Renal pelvis (tissue), 1 donor: ENCODE measurements at regions not wholly inside any gene's neighbourhood (a gene's known extent, or its start where the extent isn't known, plus 50 kb on each side); places are given as distances from the start of the nearest gene placed in this dataset.

Experiments
- DNase-seq: peaks from one replicate; pipeline ENCODE4 v3.0.0-alpha.2; 2013

DNA sequence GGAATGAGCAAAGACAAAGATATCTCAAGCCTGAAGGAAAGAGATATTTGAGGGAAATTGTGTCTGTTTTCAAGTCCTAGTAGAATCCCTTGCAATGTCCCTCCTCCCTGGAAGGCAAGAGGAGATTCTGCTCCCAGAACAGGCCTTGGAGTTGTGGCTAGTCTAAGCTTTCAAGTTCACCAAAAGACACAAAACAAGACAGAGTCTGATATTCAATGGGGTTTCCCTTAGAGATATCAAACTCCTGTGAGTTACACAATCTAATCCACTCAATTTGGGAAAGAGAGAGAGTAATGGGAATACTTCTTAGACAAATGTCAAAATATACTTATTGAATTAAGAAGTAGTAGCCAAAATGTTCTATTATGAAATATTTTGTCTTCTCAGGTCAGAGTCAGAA, 162.8 kb upstream of the ADAMTS5 start:
- no peak for DNase-seq

DNA sequence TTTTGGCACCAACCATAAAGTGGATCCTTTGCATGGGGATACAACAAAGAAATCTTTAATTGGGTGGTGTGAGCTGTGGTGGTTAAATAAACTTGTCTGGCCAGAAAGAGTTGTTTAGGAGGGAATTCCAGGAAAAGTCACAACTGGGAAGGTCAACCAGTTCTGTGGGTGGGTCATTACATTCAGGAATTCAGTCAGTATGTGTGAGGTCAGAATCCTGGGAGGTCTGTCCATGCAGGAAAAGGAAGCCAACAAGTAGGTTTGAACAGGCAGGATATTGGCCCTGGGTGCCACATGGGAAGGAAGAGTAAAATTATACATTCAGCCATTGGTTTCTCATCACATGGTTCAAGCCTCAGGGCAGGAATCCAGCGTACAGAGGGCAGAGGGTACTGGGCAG, 162.3 kb upstream of the ADAMTS5 start:
- no peak for DNase-seq

DNA sequence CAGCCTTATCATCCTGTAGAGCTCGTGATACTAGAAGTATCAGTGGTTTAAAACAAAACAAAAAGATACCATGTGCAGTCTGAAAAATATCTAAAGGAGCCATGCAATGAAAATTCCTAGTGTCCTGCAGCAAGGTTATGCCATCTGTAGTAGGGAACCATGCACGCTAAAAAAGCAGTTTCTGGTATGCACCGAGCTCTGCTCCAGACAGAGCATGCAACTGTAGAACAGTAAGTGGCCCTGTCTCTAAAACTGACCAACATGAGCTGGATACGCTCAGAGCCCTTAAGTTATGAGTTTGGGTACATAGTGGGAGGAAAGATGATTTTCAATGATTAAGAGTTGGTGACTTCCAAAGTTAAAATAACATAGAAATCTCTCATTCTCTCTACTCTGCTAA, 159.3 kb upstream of the ADAMTS5 start:
- DNase-seq, result no peak

DNA sequence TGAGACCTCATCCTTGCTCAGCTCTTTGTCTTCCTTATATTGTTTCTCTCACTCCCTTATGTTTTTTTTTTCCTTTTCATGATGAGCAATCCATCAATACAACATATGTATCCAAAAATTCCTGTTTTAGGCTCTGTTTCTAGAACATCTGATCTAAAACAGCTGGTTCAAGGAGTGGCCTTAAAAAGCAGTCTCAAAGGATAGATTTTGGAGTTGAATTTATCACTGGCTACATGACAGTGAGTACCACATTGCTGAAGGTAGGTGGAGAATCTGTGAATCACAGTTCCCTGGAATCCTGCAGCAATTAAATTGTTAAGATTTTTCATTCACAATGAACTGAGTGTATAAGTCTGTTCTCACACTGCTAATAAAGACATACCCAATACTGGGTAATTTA, 155.8 kb upstream of the ADAMTS5 start:
- no peak for DNase-seq

DNA sequence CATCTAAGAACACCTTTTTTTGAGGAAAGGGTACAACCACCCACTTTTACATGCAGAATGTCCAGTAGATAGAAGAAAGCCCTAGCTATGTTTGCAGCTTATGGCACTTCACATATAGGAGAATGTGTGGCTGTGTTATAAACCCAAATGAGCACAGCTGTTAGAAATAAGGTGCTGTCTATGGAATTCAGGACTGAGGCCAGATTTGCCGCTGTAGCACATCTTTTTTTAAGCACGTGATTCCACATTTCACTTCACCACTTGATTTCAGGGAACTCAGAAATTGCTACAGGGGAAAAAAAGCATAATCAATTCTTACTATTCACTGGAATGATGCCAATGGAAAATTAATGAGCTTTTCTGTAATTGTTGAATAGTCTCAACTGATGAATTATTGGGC, 147.2 kb upstream of the ADAMTS5 start:
- no peak for DNase-seq

DNA sequence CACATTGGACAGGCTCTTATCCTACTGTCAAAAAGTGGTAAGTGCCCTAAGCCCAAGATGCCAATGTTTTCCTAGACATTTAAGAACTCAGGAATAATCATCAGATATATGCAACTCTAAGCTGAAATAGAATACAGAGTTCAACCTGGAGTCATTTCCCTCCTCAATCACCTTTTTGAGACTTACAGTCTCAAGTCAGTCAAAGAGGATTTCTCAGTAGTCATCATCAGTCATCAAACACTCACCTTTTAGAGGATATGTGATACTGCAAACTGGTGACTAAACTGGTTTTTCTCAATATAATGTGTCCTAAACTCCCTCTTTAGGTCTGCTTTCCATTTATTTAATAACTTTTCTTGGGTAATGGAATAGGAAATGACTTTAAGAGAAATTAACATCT, 145.3 kb upstream of the ADAMTS5 start:
- no peak for DNase-seq

DNA sequence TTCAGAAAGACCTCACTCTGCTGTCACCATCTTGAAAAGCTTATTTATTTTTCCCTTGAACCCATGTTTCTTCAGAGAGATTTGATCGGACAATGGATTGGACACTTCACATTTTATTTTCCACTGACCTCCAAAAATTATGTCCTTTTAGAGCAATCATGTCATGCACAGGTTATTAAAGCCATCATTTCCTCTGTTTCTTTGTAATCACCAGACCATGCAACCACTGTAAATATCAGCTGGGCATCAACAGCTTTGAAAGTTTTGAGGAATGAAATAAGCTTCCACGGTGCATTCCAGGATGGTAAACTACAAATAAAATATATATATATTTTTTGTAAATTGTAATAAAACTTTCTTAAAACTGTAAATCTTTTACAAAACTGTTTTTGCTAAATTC, 144.1 kb upstream of the ADAMTS5 start:
- DNase-seq, result no peak

DNA sequence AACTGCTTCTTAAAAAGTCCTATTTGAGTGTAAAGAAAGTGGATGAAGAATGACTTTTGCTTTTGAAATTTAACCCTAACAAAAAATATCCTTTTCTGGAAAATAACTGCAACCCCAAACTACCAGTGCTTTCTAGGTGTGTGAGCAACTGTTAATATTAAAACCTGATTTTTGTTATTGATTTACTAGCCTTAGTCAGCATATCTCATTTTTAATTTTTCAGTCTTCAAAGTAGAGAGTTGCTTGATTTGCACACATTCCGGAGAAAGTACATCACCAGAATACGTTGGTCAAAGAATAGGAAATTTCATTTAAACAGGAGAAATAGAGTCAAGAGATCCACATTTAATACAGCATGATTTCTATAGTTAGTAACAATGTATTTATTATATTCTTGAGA, 141.8 kb upstream of the ADAMTS5 start:
- DNase-seq, result no peak

DNA sequence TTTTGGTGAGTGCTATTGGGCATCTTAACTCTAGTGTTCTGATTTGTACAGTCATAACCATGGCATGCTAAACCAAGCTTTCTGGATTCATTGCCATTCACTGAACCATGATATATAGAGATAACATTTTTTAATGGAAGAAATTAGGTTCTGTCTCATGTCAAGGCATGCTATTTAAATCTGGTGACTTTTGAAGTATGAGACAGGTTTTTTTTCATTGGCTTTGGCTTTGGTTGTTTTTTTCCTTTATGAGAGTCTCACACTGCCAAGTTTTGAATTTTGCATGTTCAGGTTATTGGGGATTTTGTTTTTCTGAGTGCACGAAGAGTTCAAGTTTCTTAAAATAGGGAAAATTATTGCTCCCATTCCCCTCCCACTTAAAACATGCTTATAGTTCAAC, 141.3 kb upstream of the ADAMTS5 start:
- DNase-seq, result no peak

DNA sequence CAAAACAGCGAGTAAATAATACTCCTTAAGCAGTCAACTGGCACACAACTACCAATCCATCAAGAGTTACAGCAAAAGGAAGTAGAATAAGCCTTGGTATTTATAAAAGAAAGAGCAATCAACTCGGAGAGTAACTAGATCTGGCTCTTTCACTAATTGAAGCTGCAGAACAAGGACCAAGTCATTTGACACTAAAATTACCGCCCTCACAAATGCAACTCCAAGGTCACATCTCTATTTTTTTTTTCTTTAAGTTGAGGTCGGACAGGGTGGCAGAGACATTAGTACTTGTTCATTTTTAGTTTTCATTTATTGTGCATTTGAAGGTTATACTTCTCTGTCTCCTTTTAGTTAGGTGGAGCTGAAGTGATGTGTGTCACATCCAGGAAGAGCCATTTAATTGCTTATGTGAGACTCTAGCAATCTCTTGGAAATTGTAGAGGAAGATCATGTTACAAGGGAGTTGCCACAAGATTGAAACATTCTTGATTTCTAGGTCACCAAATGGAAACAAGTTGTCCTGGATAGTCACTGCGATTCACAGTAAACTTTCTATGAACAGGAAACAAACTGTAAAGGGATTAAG, 138.1 kb upstream of the ADAMTS5 start:
- DNase-seq, result peak; percentile 75

DNA sequence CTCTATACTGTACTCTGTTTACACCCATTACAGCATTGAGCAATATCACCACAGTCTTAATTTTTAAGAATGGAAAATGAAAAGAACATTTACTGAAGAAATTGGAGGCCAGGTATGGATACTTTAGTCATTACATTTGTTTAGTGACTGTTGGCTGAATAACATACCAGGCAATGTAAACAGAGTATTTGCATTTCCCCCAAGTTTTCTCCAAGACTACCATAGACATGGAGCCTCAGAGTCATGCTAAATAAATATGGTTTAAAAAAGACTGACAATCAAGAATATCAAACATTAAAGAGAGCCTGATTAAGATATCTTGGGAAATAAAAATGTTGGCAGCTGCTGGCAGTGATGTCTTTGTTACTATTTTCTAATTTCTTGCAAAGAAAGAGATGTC, 136.9 kb upstream of the ADAMTS5 start:
- DNase-seq, result no peak

DNA sequence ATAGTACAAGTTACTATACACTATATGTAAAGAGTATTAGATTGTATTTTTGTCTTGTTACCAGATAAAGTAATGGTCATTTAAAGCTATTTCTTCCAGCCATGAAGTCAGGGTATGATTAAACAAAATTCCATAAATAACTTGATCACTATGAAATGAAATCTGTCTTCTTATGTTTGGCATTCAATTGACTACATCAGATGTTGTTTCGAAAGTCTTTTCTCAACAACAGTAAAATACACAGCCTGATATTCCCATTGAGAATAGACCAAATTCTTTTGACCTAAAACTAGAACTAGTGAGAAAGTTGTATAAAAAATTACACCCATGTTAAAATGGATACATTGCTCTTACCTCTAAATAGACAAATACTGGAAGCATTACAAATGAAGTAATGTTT, 134.6 kb upstream of the ADAMTS5 start:
- no peak for DNase-seq

DNA sequence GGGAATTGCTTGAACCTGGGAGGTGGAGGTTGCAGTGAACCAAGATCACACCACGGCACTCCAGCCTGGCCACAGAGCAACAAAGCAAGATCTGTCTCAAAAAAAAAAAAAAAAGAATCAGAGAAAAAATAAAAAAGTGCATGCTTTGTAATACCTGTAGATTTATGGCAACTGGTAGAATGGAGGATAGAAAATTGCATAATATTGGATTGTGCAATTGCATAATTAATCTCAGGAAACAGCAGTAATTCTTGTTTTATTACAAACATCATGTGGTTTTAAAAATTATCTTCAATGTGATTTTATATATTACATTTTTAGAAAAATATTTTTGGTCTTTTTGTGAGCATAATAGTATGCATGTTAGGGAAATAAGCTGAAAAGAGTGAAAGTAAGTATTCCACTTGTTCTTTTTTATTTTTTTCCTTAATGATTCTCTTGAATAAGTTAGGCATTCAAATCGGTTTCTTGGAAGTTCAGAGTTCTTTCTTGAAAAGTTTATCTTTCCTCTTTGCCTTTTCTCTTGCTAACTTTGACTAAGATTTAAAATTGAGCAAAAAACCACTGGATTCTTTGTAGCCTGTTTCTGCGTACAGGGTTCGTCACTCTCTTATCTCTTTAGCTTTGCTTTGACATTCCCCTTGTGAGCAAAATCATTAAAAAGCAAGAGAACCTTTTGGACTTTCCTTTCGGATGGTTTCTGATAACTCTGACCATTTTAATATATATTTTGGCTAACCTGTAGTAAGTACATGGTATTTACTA, 127.5 kb upstream of the ADAMTS5 start:
- DNase-seq, result no peak

DNA sequence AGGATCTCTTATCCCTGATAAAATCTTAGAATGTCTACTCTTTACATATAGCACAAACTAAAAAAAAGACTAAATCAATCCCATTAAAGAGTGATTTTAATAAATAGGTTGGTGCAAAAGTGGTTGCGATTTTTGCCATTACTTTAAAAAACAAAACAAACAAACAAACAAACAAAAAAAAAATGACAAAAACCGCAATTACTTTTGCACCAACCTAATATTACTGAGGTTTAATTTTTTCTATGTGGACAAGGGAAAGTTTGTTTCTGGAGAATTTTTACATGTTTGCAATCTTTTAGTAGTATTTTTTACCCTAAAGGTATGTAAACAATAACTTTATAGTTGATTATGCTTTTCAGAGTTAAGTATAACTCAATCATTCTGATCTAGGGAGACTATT, 119.7 kb upstream of the ADAMTS5 start:
- DNase-seq, result no peak

DNA sequence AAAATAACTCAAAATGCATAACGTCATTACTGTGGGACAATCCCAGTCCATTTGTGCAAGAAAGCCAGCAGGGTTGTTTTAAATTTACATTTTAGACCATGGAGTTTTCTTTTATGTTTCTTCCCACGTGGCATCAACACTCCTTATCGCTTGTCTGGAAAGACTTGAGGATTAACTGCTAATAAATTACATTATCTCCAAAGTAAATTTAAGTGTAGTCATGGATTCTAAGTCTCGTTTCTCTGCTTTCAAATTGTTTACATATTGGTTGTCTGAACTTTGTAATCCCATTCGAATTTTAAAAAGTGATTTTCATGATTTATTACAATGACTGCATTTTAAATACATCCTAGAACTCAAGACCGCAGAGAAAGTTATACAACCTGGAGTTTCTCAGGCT, 119.3 kb upstream of the ADAMTS5 start:
- no peak for DNase-seq

DNA sequence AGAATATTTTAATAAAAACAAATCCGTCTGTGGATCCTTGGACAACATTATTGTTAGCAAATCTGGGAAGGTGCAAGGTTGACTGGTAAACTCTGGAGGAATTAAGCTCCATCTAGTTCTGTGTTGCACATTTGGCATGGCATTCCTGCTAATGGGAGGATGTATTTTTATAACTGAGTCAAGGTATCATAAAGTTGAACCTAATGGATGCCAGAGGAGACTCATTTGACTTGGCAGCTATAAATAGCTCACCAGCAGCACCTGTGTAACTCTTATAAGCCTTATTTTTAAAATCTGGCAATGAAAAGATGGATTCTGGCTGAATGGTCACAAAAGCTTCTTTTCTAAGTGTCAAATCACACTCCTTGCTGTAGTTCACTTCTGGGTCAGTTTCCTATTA, 118.5 kb upstream of the ADAMTS5 start:
- DNase-seq, result no peak

DNA sequence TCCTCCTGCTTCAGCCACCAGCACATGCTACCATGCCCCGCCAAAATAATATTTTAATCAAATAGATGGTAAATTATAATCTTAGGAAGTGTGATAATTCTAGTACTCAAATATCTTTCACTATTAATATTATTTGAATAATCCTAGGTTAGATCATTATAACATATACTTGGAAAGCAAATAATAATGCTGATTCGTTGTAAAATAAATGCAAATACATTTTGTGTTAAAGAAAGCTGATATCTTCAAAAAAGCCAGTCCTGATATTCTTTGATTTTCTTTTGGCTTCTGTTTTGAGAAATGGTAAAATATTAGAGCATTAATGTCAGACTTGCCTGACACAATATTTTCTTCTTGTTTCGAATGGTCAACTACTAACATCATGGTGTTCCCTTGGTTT, 116.3 kb upstream of the ADAMTS5 start:
- DNase-seq, result no peak

DNA sequence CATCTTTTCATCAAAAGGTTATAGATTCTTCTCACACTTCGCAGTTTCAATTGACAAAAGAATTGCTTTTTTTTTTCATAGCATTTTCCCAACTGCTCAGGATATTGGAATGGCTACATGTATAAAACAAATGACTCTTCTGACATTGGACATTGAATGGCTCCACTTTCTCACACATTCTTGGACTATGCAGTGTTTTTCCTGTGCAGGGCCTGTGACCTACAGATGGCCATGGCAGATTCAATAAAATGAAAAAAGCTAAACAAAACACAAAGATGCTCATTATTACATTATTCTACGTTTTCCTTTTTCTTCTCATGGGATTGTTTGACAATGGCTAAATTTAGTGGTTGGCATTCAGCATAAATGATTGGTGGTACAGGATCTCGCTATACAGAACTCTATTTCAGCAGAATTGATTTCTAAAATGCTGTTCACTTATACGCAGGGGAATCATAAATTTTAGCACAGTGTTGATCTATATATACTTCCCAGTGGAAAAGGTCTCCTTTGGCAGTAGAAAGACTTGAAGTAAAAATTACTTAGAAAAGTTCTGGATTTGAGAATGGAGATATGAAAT, 115.6 kb upstream of the ADAMTS5 start:
- no peak for DNase-seq

DNA sequence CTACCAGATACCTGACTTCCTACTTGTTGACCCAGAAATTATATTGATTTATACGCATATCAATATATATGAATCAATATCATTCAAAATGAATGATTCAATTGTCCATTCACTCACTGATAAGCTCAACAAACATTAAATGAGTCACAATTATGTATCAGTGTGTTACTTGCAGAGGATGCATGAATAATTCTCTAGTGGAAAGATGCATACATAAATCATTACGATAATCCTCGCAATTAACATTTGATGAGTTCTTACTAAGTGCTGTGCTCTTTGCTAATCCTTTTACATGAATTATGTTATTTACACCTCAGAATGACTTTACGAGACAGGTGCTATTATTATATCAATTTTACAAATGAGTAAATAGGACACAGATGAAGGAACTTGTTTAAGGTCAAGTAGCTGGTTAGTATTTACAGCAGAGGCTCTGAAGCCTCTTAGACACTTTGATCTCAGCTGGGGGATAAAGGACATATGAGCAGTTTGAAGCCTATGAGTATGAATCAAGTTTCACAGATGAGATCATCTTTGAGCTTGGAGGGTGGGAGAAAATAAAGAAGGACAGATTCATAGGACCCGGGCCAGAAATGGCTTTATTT, 112.8 kb upstream of the ADAMTS5 start:
- DNase-seq, result no peak

DNA sequence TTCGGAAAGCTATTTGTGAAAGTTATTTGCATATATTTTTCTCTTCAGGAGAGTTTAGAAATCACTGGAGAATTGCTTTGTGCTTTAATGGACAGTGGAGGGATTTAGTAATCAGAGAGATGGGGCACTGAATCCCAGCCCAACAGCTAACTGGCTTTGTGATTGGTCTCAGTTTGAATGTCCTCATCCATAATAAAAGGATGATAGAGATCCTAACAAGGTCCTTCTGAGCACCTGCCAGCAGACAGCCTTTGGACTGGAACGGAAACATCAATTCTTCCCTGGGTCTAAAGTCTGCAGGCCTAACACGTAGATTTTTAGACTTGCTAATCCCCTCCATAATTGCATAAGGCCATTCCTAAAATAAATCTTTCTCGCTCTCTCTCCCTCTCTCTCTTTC, 112.0 kb upstream of the ADAMTS5 start:
- DNase-seq, result no peak

DNA sequence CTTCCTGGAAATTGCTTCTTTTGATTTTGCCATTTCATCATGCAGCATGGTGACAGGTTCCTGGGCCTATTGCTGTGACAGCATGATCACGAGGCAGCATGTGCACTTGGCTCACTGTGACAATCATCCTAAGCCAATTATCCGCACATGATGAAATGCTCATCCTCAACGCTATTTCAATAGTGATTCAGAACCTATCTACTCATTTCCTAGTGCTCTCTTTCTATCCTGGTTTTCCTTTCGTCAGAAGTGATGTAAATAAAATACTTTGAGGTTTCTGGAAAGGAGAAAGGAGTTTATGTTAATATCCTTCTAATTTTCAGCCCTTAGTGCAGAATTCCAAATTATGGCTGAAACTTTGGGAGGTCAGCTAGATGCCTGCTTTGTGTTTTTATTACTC, 110.6 kb upstream of the ADAMTS5 start:
- DNase-seq, result no peak

DNA sequence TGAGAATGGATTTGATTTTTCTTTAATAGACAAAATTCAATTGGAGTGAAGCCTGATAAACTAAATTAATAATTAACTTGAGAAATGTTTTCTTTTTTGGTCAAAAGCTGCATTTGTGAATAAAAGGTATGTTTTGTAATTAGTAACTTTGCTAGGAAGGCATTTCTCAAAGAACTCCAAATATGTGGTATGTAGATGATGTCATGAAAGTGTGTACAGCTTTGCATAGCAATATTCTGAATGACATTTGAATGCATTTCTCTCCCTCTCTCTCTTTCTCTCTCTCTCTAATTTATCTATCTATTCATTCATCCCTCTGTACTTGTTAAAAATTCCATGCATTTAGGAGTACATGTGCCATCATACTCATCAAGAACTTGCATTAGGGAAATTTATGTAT, 109.1 kb upstream of the ADAMTS5 start:
- DNase-seq, result no peak
